Endodermal cell (in vitro differentiated cells): ENCODE measurements at regions not wholly inside any gene's neighbourhood (a gene's known extent, or its start where the extent isn't known, plus 50 kb on each side); places are given as distances from the start of the nearest gene placed in this dataset.
A peak's percentile ranks its signal among the peaks of the same experiment; 100 is the strongest.
"Not testable (repeated sequence)": the region's sequence is repeated elsewhere in the genome, so short reads cannot be mapped to it uniquely, and the experiment has no call there.

Experiments used
- DNase-seq: peaks from one replicate; pipeline ENCODE4 v3.0.0-alpha.2; 2017
- H3K27ac ChIP-seq: 2 replicates; pipeline ENCODE4 v1.5.1; 2013; ENCODE audit warnings: mild to moderate bottlenecking, low read depth, low read length, moderate library complexity
- H3K27me3 ChIP-seq: 2 replicates; pipeline ENCODE4 v1.6.1; 2013; ENCODE audit warnings: mild to moderate bottlenecking, low read length, moderate library complexity; ENCODE audit not compliant: insufficient read depth, control insufficient read depth, poor library complexity, severe bottlenecking
- H3K36me3 ChIP-seq: 2 replicates; pipeline ENCODE4 v1.7.0; 2013; ENCODE audit warnings: mild to moderate bottlenecking, low read length, moderate library complexity; ENCODE audit not compliant: control insufficient read depth, insufficient read depth
- H3K4me1 ChIP-seq: one replicate; pipeline ENCODE4 v1.7.0; 2013; ENCODE audit warnings: low read length; ENCODE audit not compliant: control insufficient read depth, insufficient read depth
- H3K4me3 ChIP-seq: 2 replicates; pipeline ENCODE4 v1.5.1; 2013; ENCODE audit warnings: mild to moderate bottlenecking, low read length, moderate library complexity
- H3K9ac ChIP-seq: 2 replicates; pipeline ENCODE4 v1.6.1; 2013; ENCODE audit warnings: mild to moderate bottlenecking, low read length, moderate library complexity; ENCODE audit not compliant: poor library complexity, severe bottlenecking; ENCODE audit errors: extremely low read depth
- H3K9me3 ChIP-seq: 2 replicates; pipeline ENCODE4 v1.6.1; 2013; ENCODE audit warnings: mild to moderate bottlenecking, low read length, moderate library complexity; ENCODE audit not compliant: control insufficient read depth
- H3K27ac Mint-ChIP-seq: 2 replicates; pipeline ENCODE4 v1.8.0; 2020; ENCODE audit warnings: mixed read lengths
- H3K27me3 Mint-ChIP-seq: 2 replicates; pipeline ENCODE4 v1.8.0; 2021; ENCODE audit warnings: mild to moderate bottlenecking, mixed read lengths; ENCODE audit not compliant: insufficient read depth
- H3K36me3 Mint-ChIP-seq: 2 replicates; pipeline ENCODE4 v1.8.0; 2020; ENCODE audit warnings: low read depth, mixed read lengths
- H3K4me1 Mint-ChIP-seq: 2 replicates; pipeline ENCODE4 v1.8.0; 2020; ENCODE audit warnings: mixed read lengths
- H3K4me3 Mint-ChIP-seq: 2 replicates; pipeline ENCODE4 v1.8.0; 2020; ENCODE audit warnings: mild to moderate bottlenecking, moderate library complexity, mixed read lengths
- H3K9me3 Mint-ChIP-seq: 2 replicates; pipeline ENCODE4 v1.8.0; 2020; ENCODE audit warnings: mild to moderate bottlenecking, mixed read lengths
- CTCF ChIP-seq: fragments of 200-600 bp; sonication (generic); conservative IDR thresholded peaks from 2 replicates; pipeline ENCODE4 v1.5.0; 2021; ENCODE audit warnings: antibody characterized with exemption, mild to moderate bottlenecking
- WGBS, 2 experiments: methylation state at CpG; one replicate each; pipeline versions ENCODE4 v1.1.5 to v1.1.7; 2013; ENCODE audit warnings: missing lambda C conversion rate in 2 of 2, mixed read lengths in 1 of 2; ENCODE audit not compliant: insufficient coverage in 1 of 2, insufficient read length in 1 of 2; 5-methylcytosine and 5-hydroxymethylcytosine counted together

- peaks cover 7% of the 10 kb centered on the region for H3K36me3 Mint-ChIP-seq
- peaks cover 22% of the 10 kb centered on the region for H3K9me3 Mint-ChIP-seq
Observed at GRCh38 chr2:43065871-43066270, 160.5 kb downstream of the ZFP36L2 start.

GRCh38 chr2:43065036-43065435 is 161.4 kb downstream of the ZFP36L2 start:
- no peak overlapping the region for H3K4me3 ChIP-seq
- no peak overlapping the region for H3K27ac ChIP-seq
- peaks cover 19% of the 10 kb centered on the region for H3K27me3 Mint-ChIP-seq
- peaks cover 7% of the 10 kb centered on the region for H3K36me3 Mint-ChIP-seq
- no peak overlapping the region for H3K27ac Mint-ChIP-seq
- 92 to 96% methylated on average over 2 to 3 of the region's 3 CpGs for WGBS, 2 experiments
- no peaks in the 10 kb centered on the region for H3K27me3 ChIP-seq
- no peak overlapping the region for H3K4me3 Mint-ChIP-seq
- peaks cover 3% of the 10 kb centered on the region for H3K4me1 Mint-ChIP-seq
- H3K4me1 ChIP-seq: no peaks in the 10 kb centered on the region
- DNase-seq: no peak
- peaks cover 27% of the 10 kb centered on the region for H3K9me3 Mint-ChIP-seq
- peaks cover 20% of the 10 kb centered on the region for H3K9me3 ChIP-seq
- no peak for TF ChIP-seq CTCF
- no peak overlapping the region for H3K9ac ChIP-seq
- no peaks in the 10 kb centered on the region for H3K36me3 ChIP-seq

More at GRCh38 chr2:43065871-43066270, 160.5 kb downstream of the ZFP36L2 start:
- Mint-ChIP-seq H3K4me1 (peaks cover 3% of the 10 kb centered on the region), H3K4me3 (no peak overlapping the region), H3K27ac (no peak overlapping the region), H3K27me3 (peaks cover 19% of the 10 kb centered on the region)
- H3K9ac ChIP-seq: no peak overlapping the region
- 94 to 98% methylated on average over 6 to 10 of the region's 10 CpGs for WGBS, 2 experiments
- H3K27me3 ChIP-seq: no peaks in the 10 kb centered on the region
- no peak overlapping the region for H3K27ac ChIP-seq
- DNase-seq: no peak
- no peaks in the 10 kb centered on the region for H3K4me1 ChIP-seq
- H3K9me3 ChIP-seq: peaks cover 20% of the 10 kb centered on the region
- no peak overlapping the region for H3K4me3 ChIP-seq
- no peaks in the 10 kb centered on the region for H3K36me3 ChIP-seq
- TF ChIP-seq CTCF: no peak

GRCh38 chr2:43063096-43063495 is 163.3 kb downstream of the ZFP36L2 start:
- not testable (repeated sequence) for H3K4me1 ChIP-seq, H3K36me3 Mint-ChIP-seq, H3K4me3 Mint-ChIP-seq, H3K4me1 Mint-ChIP-seq, H3K9ac ChIP-seq, H3K36me3 ChIP-seq, H3K27ac Mint-ChIP-seq, DNase-seq, H3K27ac ChIP-seq, H3K27me3 ChIP-seq, H3K4me3 ChIP-seq
- peaks cover 27% of the 10 kb centered on the region for H3K9me3 Mint-ChIP-seq
- peaks cover 12% of the 10 kb centered on the region for H3K27me3 Mint-ChIP-seq
- peaks cover 20% of the 10 kb centered on the region for H3K9me3 ChIP-seq
- WGBS, 2 experiments: 95% methylated on average over 4 of the region's 32 CpGs; no CpG with 5 or more reads in 1 of the 2 experiments

GRCh38 chr2:43062058-43062457 is 164.3 kb downstream of the ZFP36L2 start:
- H3K4me1 ChIP-seq: no peaks in the 10 kb centered on the region
- no peaks in the 10 kb centered on the region for H3K27me3 ChIP-seq
- no peak overlapping the region for H3K4me3 Mint-ChIP-seq
- H3K36me3 ChIP-seq: no peaks in the 10 kb centered on the region
- H3K4me3 ChIP-seq: peak overlapping the region; percentile 47
- peaks cover 20% of the 10 kb centered on the region for H3K9me3 ChIP-seq
- no peak for DNase-seq
- H3K9me3 Mint-ChIP-seq: peaks cover 27% of the 10 kb centered on the region
- H3K36me3 Mint-ChIP-seq: peaks cover 7% of the 10 kb centered on the region
- H3K27me3 Mint-ChIP-seq: peaks cover 5% of the 10 kb centered on the region
- no peak overlapping the region for H3K27ac Mint-ChIP-seq
- H3K4me1 Mint-ChIP-seq: peaks cover 12% of the 10 kb centered on the region
- H3K27ac ChIP-seq: no peak overlapping the region
- H3K9ac ChIP-seq: no peak overlapping the region
- no peak for TF ChIP-seq CTCF
